ENCODE measurements at regions not wholly inside any gene's neighbourhood (a gene's known extent, or its start where the extent isn't known, plus 50 kb on each side); places are given as distances from the start of the nearest gene placed in this dataset.

DNA sequence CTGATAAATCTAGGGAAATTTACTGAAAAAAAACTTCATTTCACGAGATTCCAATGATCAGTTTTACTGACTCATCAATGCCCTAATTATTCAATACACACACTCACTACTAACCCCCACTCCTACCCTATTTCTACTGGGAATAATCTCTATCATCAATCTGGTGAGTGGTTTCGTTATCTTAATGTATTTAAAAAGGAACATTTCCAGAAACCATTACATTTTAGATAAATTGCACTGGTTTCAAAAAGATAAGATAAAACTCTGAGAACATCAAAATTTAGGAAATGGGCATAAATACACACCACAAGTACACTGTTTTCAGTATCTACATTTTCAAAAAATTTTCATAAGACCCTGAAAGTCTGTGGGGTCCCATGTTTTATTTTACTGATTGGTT, 471.4 kb upstream of the PKDCC start:
- Histone ChIP-seq H3K27me3 (ENCODE audit: insufficient read depth, low read length) (no peaks in the 10 kb centered on the region), H3K27ac (ENCODE audit: low read depth, low read length) (no peak overlapping the region), H3K9me3 (ENCODE audit: insufficient read depth, low read depth, low read length) (no peaks in the 10 kb centered on the region), H3K36me3 (ENCODE audit: insufficient read depth, low read length) (no peaks in the 10 kb centered on the region), H3K4me1 (ENCODE audit: insufficient read depth, low read length) (no peaks in the 10 kb centered on the region), H3K4me3 (ENCODE audit: low read length) (no peak overlapping the region), H3K9ac (ENCODE audit: low read depth, low read length) (no peak overlapping the region)
- 92% methylated on average over 2 of the region's 2 CpGs for WGBS

DNA sequence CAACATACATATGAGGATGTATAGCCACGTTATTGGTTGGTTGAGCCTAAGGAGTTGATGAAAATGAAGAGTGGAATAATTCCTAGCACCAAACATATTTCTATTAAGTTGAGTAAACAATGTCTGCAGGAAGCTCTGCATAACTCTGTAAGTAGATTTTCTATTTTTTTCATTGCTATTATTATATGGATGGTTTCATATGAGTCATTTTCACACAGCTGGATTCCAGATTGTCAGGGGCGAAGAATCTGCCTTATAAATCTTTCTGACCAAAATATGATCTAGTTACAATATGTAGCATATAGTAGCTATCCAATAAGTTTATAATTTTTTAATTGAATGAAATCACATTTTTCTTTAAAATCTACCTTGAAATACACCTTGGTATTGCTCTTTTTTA, 468.0 kb upstream of the PKDCC start:
- no peaks in the 10 kb centered on the region for H3K4me1 ChIP-seq (ENCODE audit: insufficient read depth, low read length)
- 100% methylated on average over 1 of the region's 2 CpGs for WGBS

DNA sequence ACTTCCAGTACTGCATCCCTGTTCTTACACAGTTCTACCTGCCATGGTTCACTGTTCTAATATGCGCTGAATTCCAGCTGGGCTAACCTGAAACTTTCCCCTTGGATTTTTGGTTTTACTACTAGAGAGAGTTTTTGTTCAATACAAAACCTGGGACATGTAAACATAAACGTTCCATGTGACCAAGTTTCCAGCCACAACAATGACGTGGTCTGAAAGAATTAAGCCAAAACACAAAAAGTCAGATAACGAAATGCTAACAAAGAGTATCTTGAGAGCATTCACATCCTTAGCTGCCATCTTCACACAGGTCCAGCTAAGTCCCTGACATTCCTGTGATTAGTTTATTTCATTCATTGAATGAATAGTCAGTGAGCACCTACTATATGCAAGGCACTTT, 467.0 kb upstream of the PKDCC start:
- no peak overlapping the region for H3K4me3 ChIP-seq (ENCODE audit: low read length)
- H3K9me3 ChIP-seq (ENCODE audit: insufficient read depth, low read depth, low read length): no peaks in the 10 kb centered on the region
- H3K36me3 ChIP-seq (ENCODE audit: insufficient read depth, low read length): no peaks in the 10 kb centered on the region
- WGBS: 91% methylated on average over 4 of the region's 4 CpGs
- no peaks in the 10 kb centered on the region for H3K4me1 ChIP-seq (ENCODE audit: insufficient read depth, low read length)
- H3K27ac ChIP-seq (ENCODE audit: low read depth, low read length): no peak overlapping the region
- H3K27me3 ChIP-seq (ENCODE audit: insufficient read depth, low read length): no peaks in the 10 kb centered on the region
- no peak overlapping the region for H3K9ac ChIP-seq (ENCODE audit: low read depth, low read length)

More for the DNA sequence above, 468.0 kb upstream of the PKDCC start:
- no peak overlapping the region for H3K9ac ChIP-seq (ENCODE audit: low read depth, low read length)
- no peaks in the 10 kb centered on the region for H3K36me3 ChIP-seq (ENCODE audit: insufficient read depth, low read length)
- no peaks in the 10 kb centered on the region for H3K27me3 ChIP-seq (ENCODE audit: insufficient read depth, low read length)
- H3K27ac ChIP-seq (ENCODE audit: low read depth, low read length): no peak overlapping the region
- no peaks in the 10 kb centered on the region for H3K9me3 ChIP-seq (ENCODE audit: insufficient read depth, low read depth, low read length)
- H3K4me3 ChIP-seq (ENCODE audit: low read length): no peak overlapping the region

DNA sequence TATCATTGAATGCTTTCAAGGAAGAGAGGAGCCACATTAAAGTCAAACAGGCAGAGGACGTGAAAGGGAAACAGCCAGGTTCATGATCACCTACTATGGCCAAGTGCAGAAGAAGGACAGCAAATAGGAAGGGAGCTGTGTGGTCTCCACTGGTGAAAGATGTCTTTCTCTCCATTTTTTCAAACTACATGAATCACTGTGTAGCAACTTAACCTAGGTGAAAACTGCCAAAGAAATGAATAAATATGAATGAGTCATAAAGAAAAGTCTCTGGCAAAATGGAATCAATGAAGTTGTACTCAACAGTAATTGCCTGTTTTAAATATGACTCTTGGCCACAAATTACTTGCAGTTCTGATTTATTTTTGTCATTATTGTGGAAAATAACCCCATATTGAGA, 452.6 kb upstream of the PKDCC start:
- H3K4me1 ChIP-seq (ENCODE audit: insufficient read depth, low read length): no peaks in the 10 kb centered on the region
- H3K9ac ChIP-seq (ENCODE audit: low read depth, low read length): no peak overlapping the region
- 68% methylated on average over 1 of the region's 1 CpG for WGBS
- no peaks in the 10 kb centered on the region for H3K36me3 ChIP-seq (ENCODE audit: insufficient read depth, low read length)
- H3K27ac ChIP-seq (ENCODE audit: low read depth, low read length): no peak overlapping the region
- no peak overlapping the region for H3K4me3 ChIP-seq (ENCODE audit: low read length)
- H3K9me3 ChIP-seq (ENCODE audit: insufficient read depth, low read depth, low read length): no peaks in the 10 kb centered on the region
- no peaks in the 10 kb centered on the region for H3K27me3 ChIP-seq (ENCODE audit: insufficient read depth, low read length)

DNA sequence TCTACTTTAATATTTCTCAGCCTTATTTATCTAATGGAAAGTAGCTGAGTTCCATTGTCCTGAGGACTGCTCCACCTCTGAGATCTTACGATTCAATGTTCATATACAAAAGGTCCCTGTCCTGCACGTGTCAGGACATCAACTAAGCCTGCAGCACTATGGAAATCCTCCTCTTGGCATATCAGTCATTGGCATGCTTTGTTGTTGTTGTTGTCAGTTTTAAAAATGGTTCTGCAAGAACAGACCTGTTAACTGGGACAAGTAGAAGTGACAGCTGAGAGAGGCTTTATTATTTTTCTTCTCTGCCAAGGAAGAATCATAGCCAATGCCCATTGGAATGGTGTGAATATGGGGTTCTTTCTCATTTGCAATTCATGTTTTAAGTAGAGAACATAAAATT, 450.1 kb upstream of the PKDCC start:
- H3K9me3 ChIP-seq (ENCODE audit: insufficient read depth, low read depth, low read length): no peaks in the 10 kb centered on the region

DNA sequence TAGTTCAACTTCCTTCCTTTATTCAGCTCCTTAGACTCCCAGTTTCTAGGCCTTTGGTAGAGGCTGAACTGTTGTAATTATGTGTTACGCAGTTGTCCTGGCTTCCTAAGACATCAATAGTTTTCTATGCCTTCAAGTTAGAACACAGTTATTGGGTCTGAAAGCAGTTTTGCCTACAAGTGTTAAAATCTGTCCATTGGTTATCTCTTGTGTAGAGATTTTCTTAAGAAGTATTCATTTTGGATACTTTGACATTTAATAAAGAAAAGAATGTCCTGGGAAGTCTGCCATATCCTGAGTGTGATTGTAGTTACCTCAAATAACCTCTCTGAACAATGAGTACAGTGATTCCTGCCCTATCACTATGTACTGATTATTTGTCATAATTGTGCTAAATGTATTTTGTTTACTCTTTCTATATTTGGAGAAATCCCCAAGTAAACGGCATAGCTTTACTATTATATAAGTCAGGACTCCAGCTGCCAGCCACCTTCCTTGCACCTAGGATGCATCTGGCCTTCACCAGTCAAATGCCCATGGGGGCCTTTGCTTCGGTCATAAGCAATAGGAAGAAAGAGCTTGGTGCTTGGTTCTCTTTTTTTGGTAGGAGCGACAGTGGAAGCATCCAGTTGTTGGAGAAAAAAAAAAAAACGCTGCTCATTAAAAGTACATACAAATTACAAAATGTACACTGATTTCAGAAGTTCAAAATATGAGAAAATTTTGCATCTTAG, 449.5 kb upstream of the PKDCC start:
- no peaks in the 10 kb centered on the region for H3K36me3 ChIP-seq (ENCODE audit: insufficient read depth, low read length)
- 100% methylated on average over 2 of the region's 5 CpGs for WGBS
- H3K27me3 ChIP-seq (ENCODE audit: insufficient read depth, low read length): no peaks in the 10 kb centered on the region
- H3K4me1 ChIP-seq (ENCODE audit: insufficient read depth, low read length): no peaks in the 10 kb centered on the region
- no peak overlapping the region for H3K4me3 ChIP-seq (ENCODE audit: low read length)
- H3K9ac ChIP-seq (ENCODE audit: low read depth, low read length): no peak overlapping the region
- H3K9me3 ChIP-seq (ENCODE audit: insufficient read depth, low read depth, low read length): no peaks in the 10 kb centered on the region
- H3K27ac ChIP-seq (ENCODE audit: low read depth, low read length): no peak overlapping the region

More for the DNA sequence above, 450.1 kb upstream of the PKDCC start:
- Histone ChIP-seq H3K9ac (ENCODE audit: low read depth, low read length) (no peak overlapping the region), H3K27me3 (ENCODE audit: insufficient read depth, low read length) (no peaks in the 10 kb centered on the region), H3K36me3 (ENCODE audit: insufficient read depth, low read length) (no peaks in the 10 kb centered on the region), H3K27ac (ENCODE audit: low read depth, low read length) (no peak overlapping the region), H3K4me3 (ENCODE audit: low read length) (no peak overlapping the region), H3K4me1 (ENCODE audit: insufficient read depth, low read length) (no peaks in the 10 kb centered on the region)
- 89% methylated on average over 2 of the region's 2 CpGs for WGBS

DNA sequence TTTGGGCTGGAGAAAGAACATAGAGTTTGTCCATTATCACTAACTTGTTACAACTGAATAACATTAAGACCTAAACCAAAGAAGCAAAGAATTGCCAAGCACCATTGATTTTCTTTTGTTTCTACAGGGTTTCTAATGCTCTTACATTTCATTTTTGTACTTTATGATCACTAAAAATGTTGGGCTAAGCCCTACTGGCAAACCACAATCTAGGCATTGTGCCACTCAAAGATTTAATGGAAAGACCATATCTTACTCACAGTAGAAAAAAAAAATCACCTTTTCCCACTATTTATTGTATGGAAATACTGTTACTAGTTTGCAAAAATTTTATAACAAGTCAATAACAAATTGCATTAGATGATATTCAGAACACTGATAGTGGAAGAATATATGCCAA, 447.4 kb upstream of the PKDCC start:
- H3K36me3 ChIP-seq (ENCODE audit: insufficient read depth, low read length): no peaks in the 10 kb centered on the region
- no peaks in the 10 kb centered on the region for H3K27me3 ChIP-seq (ENCODE audit: insufficient read depth, low read length)
- H3K9ac ChIP-seq (ENCODE audit: low read depth, low read length): no peak overlapping the region
- H3K27ac ChIP-seq (ENCODE audit: low read depth, low read length): no peak overlapping the region
- H3K4me1 ChIP-seq (ENCODE audit: insufficient read depth, low read length): no peaks in the 10 kb centered on the region
- H3K9me3 ChIP-seq (ENCODE audit: insufficient read depth, low read depth, low read length): no peaks in the 10 kb centered on the region
- no peak overlapping the region for H3K4me3 ChIP-seq (ENCODE audit: low read length)

DNA sequence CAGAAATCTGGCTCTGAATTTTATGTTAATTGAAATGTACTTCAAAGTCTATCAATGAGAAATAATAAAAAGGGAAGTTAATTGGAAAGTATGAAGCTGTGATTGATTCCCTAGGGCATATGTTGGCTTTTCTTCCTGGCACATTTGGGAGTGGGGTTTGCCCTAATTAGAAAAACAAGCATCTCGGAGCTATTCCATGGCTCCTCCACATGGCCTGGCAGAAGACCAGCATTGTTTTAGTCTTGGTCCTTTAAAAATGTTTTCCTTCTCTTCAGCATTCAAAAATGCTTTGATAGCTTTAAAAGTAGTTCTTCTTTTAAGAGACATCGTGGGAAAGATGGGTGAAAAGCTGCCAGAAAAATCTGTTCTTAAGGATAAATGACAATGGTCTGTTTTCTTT, 445.5 kb upstream of the PKDCC start:
- Histone ChIP-seq H3K36me3 (ENCODE audit: insufficient read depth, low read length) (no peaks in the 10 kb centered on the region), H3K27ac (ENCODE audit: low read depth, low read length) (no peak overlapping the region), H3K4me3 (ENCODE audit: low read length) (no peak overlapping the region), H3K4me1 (ENCODE audit: insufficient read depth, low read length) (no peaks in the 10 kb centered on the region), H3K9me3 (ENCODE audit: insufficient read depth, low read depth, low read length) (no peaks in the 10 kb centered on the region), H3K27me3 (ENCODE audit: insufficient read depth, low read length) (no peaks in the 10 kb centered on the region), H3K9ac (ENCODE audit: low read depth, low read length) (no peak overlapping the region)
- WGBS: 94% methylated on average over 1 of the region's 2 CpGs

DNA sequence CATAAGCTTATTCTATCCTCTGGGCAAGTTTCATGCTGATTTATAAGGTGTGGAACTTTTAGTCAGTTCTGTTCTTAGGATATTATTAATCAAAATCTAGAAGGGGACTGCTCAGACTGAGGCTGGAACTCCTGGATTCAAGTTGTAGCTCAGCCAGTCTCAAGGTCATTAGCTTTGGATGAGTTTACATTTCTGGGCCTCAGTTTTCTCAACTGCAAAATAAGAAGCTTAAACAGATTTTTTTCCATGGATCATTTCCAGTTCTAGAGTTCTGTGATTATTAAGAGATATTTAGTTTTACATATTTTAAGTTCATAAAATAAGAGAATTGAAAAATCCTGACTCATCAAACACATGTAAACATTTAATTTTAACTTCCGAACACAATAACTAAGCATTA, 442.5 kb upstream of the PKDCC start:
- no peaks in the 10 kb centered on the region for H3K9me3 ChIP-seq (ENCODE audit: insufficient read depth, low read depth, low read length)
- H3K27me3 ChIP-seq (ENCODE audit: insufficient read depth, low read length): no peaks in the 10 kb centered on the region
- no peak overlapping the region for H3K4me3 ChIP-seq (ENCODE audit: low read length)
- WGBS: no CpG with 5 or more reads among the region's 1 CpG
- H3K36me3 ChIP-seq (ENCODE audit: insufficient read depth, low read length): no peaks in the 10 kb centered on the region
- H3K9ac ChIP-seq (ENCODE audit: low read depth, low read length): no peak overlapping the region
- H3K4me1 ChIP-seq (ENCODE audit: insufficient read depth, low read length): no peaks in the 10 kb centered on the region
- H3K27ac ChIP-seq (ENCODE audit: low read depth, low read length): no peak overlapping the region

DNA sequence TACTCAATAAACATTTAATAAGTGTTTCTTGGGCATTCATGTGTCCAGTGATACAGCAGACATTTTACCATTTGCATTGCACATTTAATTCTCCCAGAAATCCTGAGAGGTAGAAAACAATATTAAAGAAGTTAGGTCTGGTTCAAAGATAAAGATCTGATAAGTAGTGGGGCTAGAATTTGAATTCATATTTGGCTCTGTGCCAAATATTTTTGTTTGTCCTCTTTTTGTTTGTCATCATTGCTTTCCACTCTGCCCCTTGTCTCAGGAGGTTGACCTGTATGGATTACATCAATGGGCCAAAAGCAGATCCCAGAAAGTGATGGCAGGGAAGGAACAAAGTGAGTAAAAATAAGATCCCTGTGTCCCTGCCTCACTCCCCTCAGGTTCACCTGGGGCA, 441.9 kb upstream of the PKDCC start:
- no peaks in the 10 kb centered on the region for H3K27me3 ChIP-seq (ENCODE audit: insufficient read depth, low read length)
- H3K9ac ChIP-seq (ENCODE audit: low read depth, low read length): no peak overlapping the region
- no peak overlapping the region for H3K4me3 ChIP-seq (ENCODE audit: low read length)
- H3K9me3 ChIP-seq (ENCODE audit: insufficient read depth, low read depth, low read length): no peaks in the 10 kb centered on the region
- H3K36me3 ChIP-seq (ENCODE audit: insufficient read depth, low read length): no peaks in the 10 kb centered on the region
- H3K27ac ChIP-seq (ENCODE audit: low read depth, low read length): no peak overlapping the region
- no peaks in the 10 kb centered on the region for H3K4me1 ChIP-seq (ENCODE audit: insufficient read depth, low read length)

DNA sequence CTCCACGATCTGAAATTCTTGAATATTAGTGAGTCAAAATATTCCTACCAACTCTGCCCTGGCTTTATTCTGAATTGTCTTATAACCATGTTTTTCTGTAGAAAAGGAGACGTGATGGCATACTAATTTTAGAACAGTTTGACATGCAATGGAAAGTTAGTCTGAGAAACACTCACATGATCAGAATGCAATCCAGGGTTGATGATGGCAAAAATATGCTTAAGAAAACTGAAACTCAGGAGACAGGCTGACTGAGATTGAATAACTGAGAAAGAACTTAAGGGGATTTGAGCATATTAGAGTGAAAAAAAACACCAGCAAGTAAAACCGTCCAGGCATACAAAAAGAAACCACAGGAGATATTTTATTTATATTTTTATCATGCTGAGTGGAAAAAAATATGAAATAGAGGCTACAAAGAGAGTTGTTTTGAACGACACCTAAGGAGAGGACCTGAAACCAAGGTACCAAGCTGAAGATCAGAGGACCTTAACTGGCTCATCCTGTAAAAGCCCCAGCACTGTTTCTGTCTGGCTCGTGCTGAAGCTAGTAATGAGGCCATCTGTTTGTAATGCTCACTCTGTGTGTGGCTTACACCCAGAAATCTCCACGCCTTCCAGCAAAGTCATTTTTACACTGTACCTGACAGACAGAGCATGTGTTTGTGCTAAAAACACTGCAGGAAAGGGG, 437.2 kb upstream of the PKDCC start:
- H3K9me3 ChIP-seq (ENCODE audit: insufficient read depth, low read depth, low read length): no peaks in the 10 kb centered on the region
- H3K27ac ChIP-seq (ENCODE audit: low read depth, low read length): no peak overlapping the region
- H3K4me3 ChIP-seq (ENCODE audit: low read length): no peak overlapping the region
- 89% methylated on average over 5 of the region's 6 CpGs for WGBS
- no peaks in the 10 kb centered on the region for H3K36me3 ChIP-seq (ENCODE audit: insufficient read depth, low read length)
- no peaks in the 10 kb centered on the region for H3K4me1 ChIP-seq (ENCODE audit: insufficient read depth, low read length)
- no peaks in the 10 kb centered on the region for H3K27me3 ChIP-seq (ENCODE audit: insufficient read depth, low read length)
- H3K9ac ChIP-seq (ENCODE audit: low read depth, low read length): no peak overlapping the region

DNA sequence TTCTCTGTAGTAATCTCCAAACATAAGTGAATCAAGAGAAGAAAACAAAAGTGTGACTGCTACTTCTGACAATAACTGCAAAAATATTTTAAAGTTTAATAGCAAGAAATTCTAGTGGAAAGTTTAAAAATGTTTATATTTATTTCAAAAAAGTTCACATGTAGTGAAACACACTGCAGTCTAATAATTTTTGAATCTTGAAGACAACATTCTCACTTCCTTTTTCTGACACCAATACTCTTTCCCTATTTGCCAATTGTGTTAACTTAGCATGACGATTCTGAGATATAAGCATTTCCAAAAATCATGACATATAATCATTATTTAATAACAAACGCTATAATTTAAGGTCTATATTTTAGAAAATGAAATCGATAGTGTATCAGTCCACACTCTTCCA, 429.1 kb upstream of the PKDCC start:
- Histone ChIP-seq H3K4me3 (ENCODE audit: low read length) (no peak overlapping the region), H3K27me3 (ENCODE audit: insufficient read depth, low read length) (no peaks in the 10 kb centered on the region)
- 100% methylated on average over 1 of the region's 3 CpGs for WGBS

More for the DNA sequence above, 429.1 kb upstream of the PKDCC start:
- Histone ChIP-seq H3K4me1 (ENCODE audit: insufficient read depth, low read length) (no peaks in the 10 kb centered on the region), H3K9ac (ENCODE audit: low read depth, low read length) (no peak overlapping the region), H3K36me3 (ENCODE audit: insufficient read depth, low read length) (no peaks in the 10 kb centered on the region), H3K9me3 (ENCODE audit: insufficient read depth, low read depth, low read length) (no peaks in the 10 kb centered on the region), H3K27ac (ENCODE audit: low read depth, low read length) (no peak overlapping the region)

Measured in HUES64 (cell line).